Activated CD4-positive, alpha-beta T cell treated with anti-CD3 and anti-CD28 coated beads, Interleukin-10, Interleukin-2, amounts not matched to agents 100 ng/mL and 50 ng/mL, durations not matched to agents 16 hours and 8 hours (primary cell): ENCODE measurements at regions not wholly inside any gene's neighbourhood (a gene's known extent, or its start where the extent isn't known, plus 50 kb on each side); places are given as distances from the start of the nearest gene placed in this dataset.

Experiments used
- DNase-seq: peaks from one replicate; pipeline ENCODE4 v3.0.0-alpha.2; 2020

- DNase-seq: no peak
These were observed 135.8 kb upstream of the MAP3K7 start for GRCh38 chr6:90722648-90723047.

- no peak for DNase-seq
These were observed 133.5 kb upstream of the MAP3K7 start for GRCh38 chr6:90720404-90720803.

- DNase-seq: no peak
These were observed 132.7 kb upstream of the MAP3K7 start for GRCh38 chr6:90719321-90720195.

GRCh38 chr6:90716376-90716775 lies 129.5 kb upstream of the MAP3K7 start:
- DNase-seq: no peak

GRCh38 chr6:90715093-90715655 lies 128.3 kb upstream of the MAP3K7 start:
- DNase-seq: no peak

GRCh38 chr6:90714319-90714718 lies 127.4 kb upstream of the MAP3K7 start:
- no peak for DNase-seq

- no peak for DNase-seq
These were observed 125.2 kb upstream of the MAP3K7 start for GRCh38 chr6:90712114-90712513.

GRCh38 chr6:90709431-90709996 lies 122.6 kb upstream of the MAP3K7 start:
- no peak for DNase-seq

- DNase-seq: no peak
These were observed 121.4 kb upstream of the MAP3K7 start for GRCh38 chr6:90708206-90708737.

- no peak for DNase-seq
These were observed 120.4 kb upstream of the MAP3K7 start for GRCh38 chr6:90707246-90707645.

GRCh38 chr6:90703336-90703735 lies 116.5 kb upstream of the MAP3K7 start:
- DNase-seq: no peak

- no peak for DNase-seq
These were observed 115.1 kb upstream of the MAP3K7 start for GRCh38 chr6:90701926-90702325.

- peak; percentile 23 for DNase-seq
These were observed 114.4 kb upstream of the MAP3K7 start for GRCh38 chr6:90701146-90701781.

GRCh38 chr6:90695316-90695715 lies 108.4 kb upstream of the MAP3K7 start:
- DNase-seq: no peak

GRCh38 chr6:90694802-90695201 lies 107.9 kb upstream of the MAP3K7 start:
- DNase-seq: no peak

GRCh38 chr6:90691823-90692222 lies 105.0 kb upstream of the MAP3K7 start:
- DNase-seq: no peak

- DNase-seq: no peak
These were observed 102.3 kb upstream of the MAP3K7 start for GRCh38 chr6:90689172-90689571.

GRCh38 chr6:90687775-90688380 lies 101.0 kb upstream of the MAP3K7 start:
- DNase-seq: no peak

GRCh38 chr6:90681863-90682262 lies 95.0 kb upstream of the MAP3K7 start:
- DNase-seq: no peak

- DNase-seq: no peak
These were observed 91.3 kb upstream of the MAP3K7 start for GRCh38 chr6:90678049-90678779.

- no peak for DNase-seq
These were observed 90.6 kb upstream of the MAP3K7 start for GRCh38 chr6:90677440-90677839.
